Lower leg skin (tissue), 3 donors: ENCODE measurements at regions not wholly inside any gene's neighbourhood (a gene's known extent, or its start where the extent isn't known, plus 50 kb on each side); places are given as distances from the start of the nearest gene placed in this dataset.

Source experiments
- POLR2A ChIP-seq, 2 donors: fragments of 450-650 bp; IDR thresholded peaks; one replicate each; pipeline ENCODE4 v1.6.1; 2016 to 2017; ENCODE audit warnings: antibody characterized with exemption in 2 of 2, mild to moderate bottlenecking in 1 of 2, moderate library complexity in 1 of 2
- TF ChIP-seq, protein P1 (sequence below), 3 donors: fragments of 450-650 bp; IDR thresholded peaks; one replicate each; pipeline ENCODE4 v1.5.1; 2016; ENCODE audit warnings: antibody characterized with exemption in 3 of 3, mild to moderate bottlenecking in 3 of 3, moderate library complexity in 2 of 3

DNA sequence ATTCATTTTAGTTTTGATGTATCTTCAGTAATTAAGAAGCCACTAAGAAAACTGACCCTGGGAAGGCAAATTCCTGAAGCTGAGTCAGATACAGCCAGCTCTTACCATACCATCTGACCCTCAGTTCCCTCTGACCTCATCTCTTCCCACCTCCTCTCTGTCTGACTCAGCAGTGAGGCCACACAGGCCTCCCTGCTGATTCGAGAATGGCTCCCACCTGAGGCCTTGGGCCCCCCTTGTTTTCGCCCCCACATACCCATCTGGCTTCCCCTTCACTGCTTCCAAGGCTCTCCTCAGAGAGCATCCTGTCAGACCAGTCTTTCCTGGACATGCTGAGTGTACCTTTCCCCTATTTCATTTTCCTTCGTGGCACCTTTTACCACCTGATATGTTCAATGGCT lies 71.0 kb upstream of the CYP1B1 start:
- TF ChIP-seq, protein P1, sequence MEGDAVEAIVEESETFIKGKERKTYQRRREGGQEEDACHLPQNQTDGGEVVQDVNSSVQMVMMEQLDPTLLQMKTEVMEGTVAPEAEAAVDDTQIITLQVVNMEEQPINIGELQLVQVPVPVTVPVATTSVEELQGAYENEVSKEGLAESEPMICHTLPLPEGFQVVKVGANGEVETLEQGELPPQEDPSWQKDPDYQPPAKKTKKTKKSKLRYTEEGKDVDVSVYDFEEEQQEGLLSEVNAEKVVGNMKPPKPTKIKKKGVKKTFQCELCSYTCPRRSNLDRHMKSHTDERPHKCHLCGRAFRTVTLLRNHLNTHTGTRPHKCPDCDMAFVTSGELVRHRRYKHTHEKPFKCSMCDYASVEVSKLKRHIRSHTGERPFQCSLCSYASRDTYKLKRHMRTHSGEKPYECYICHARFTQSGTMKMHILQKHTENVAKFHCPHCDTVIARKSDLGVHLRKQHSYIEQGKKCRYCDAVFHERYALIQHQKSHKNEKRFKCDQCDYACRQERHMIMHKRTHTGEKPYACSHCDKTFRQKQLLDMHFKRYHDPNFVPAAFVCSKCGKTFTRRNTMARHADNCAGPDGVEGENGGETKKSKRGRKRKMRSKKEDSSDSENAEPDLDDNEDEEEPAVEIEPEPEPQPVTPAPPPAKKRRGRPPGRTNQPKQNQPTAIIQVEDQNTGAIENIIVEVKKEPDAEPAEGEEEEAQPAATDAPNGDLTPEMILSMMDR (IDR thresholded peaks at IDR 0.05): no peak
- TF ChIP-seq POLR2A (IDR thresholded peaks at IDR 0.05): no peak
